SK-N-SH treated with all-trans-retinoic acid at 6 μM for 48 hours (cell line): ENCODE measurements at regions not wholly inside any gene's neighbourhood (a gene's known extent, or its start where the extent isn't known, plus 50 kb on each side); places are given as distances from the start of the nearest gene placed in this dataset.

Source experiments
- ARNTL ChIP-seq: fragments of 450-650 bp; formaldehyde crosslinking; IDR thresholded peaks from 2 replicates; pipeline ENCODE4 v1.5.0; 2020; ENCODE audit warnings: low read depth, mild to moderate bottlenecking, moderate library complexity, borderline replicate concordance
- BACH2 ChIP-seq: fragments of 250-450 bp; sonication (Bioruptor Pico); IDR thresholded peaks from 2 replicates; pipeline ENCODE4 v1.9.0; 2021; ENCODE audit warnings: mild to moderate bottlenecking, borderline replicate concordance
- ESRRG ChIP-seq: fragments of 250-450 bp; sonication (Bioruptor Pico); IDR thresholded peaks from 2 replicates; pipeline ENCODE4 v1.6.1; 2021; ENCODE audit warnings: mild to moderate bottlenecking
- PPARA ChIP-seq: fragments of 250-450 bp; sonication (Bioruptor Pico); IDR thresholded peaks from 2 replicates; pipeline ENCODE4 v1.5.0; 2020; ENCODE audit warnings: mild to moderate bottlenecking, borderline replicate concordance
- RARB ChIP-seq: fragments of 250-450 bp; sonication (Bioruptor Pico); IDR thresholded peaks from 2 replicates; pipeline ENCODE4 v1.8.0; 2021; ENCODE audit warnings: mild to moderate bottlenecking, moderate library complexity
- ZC3H10 ChIP-seq: fragments of 250-450 bp; sonication (Bioruptor Pico); IDR thresholded peaks from 2 replicates; pipeline ENCODE4 v1.5.1; 2021; ENCODE audit warnings: mild to moderate bottlenecking, moderate library complexity
- ZFP30 ChIP-seq: fragments of 450-650 bp; formaldehyde crosslinking; IDR thresholded peaks from 2 replicates; pipeline ENCODE4 v1.5.0; 2022; ENCODE audit warnings: mild to moderate bottlenecking, moderate library complexity
- TF ChIP-seq, protein P1 (sequence below): fragments of 250-450 bp; sonication (Bioruptor Pico); IDR thresholded peaks from 2 replicates; pipeline ENCODE4 v1.5.1; 2020; ENCODE audit warnings: low read depth, mild to moderate bottlenecking, moderate library complexity

DNA sequence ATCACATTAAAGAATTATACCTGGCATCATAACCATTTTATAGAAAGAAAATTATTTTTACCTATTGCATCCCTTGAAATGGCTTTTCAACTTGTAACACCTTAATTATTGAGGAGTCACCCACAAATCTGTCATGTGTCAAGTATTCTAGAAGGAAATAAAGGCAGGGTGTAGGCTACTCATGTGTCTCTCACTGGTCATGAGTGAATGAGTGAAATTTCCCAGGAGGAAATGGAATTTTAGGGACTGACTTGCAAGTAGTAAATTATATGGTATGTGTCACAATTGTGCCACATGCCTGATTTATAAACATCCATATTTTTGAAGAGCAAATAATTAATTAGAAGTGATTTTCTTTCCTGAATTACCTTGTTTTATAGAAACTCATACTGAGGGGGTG lies 310.5 kb upstream of the ADAMTS9 start:
- TF ChIP-seq, protein P1, sequence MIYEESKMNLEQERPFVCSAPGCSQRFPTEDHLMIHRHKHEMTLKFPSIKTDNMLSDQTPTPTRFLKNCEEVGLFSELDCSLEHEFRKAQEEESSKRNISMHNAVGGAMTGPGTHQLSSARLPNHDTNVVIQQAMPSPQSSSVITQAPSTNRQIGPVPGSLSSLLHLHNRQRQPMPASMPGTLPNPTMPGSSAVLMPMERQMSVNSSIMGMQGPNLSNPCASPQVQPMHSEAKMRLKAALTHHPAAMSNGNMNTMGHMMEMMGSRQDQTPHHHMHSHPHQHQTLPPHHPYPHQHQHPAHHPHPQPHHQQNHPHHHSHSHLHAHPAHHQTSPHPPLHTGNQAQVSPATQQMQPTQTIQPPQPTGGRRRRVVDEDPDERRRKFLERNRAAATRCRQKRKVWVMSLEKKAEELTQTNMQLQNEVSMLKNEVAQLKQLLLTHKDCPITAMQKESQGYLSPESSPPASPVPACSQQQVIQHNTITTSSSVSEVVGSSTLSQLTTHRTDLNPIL (CRISPR knock-in tag), result no peak
- TF ChIP-seq BACH2 (CRISPR knock-in tag) (no peak), PPARA (no peak), ZC3H10 (CRISPR knock-in tag) (no peak), ESRRG (CRISPR knock-in tag) (no peak), ZFP30 (CRISPR knock-in tag) (no peak), RARB (no peak), ARNTL (CRISPR knock-in tag) (no peak)
